Tibial artery (tissue), 4 donors: ENCODE measurements at regions not wholly inside any gene's neighbourhood (a gene's known extent, or its start where the extent isn't known, plus 50 kb on each side); places are given as distances from the start of the nearest gene placed in this dataset.

Experiments
- DNase-seq, 2 donors: peaks; one replicate each; pipeline ENCODE4 v3.0.0-alpha.2; 2019
- H3K27ac ChIP-seq, 2 donors: fragments of 200-600 bp; sonication (generic) in 1 of 2; 1 replicate in 1 of 2; 2 replicates in 1 of 2; pipeline ENCODE4 v1.5.1; 2018 to 2019; ENCODE audit warnings: mild to moderate bottlenecking in 1 of 2
- H3K27me3 ChIP-seq, 2 donors: fragments of 200-600 bp; sonication (generic) in 1 of 2; one replicate each; pipeline versions ENCODE4 v1.5.1 to v1.6.0; 2016 to 2019
- H3K36me3 ChIP-seq, 3 donors: fragments of 200-600 bp; sonication (generic) in 2 of 3; one replicate each; pipeline ENCODE4 v1.5.1; 2016 to 2019; ENCODE audit warnings: mild to moderate bottlenecking in 2 of 3
- H3K4me1 ChIP-seq, 4 donors: fragments of 200-600 bp; sonication (generic) in 2 of 4; 1 replicate in 3 of 4; 2 replicates in 1 of 4; pipeline ENCODE4 v1.5.1; 2016 to 2019
- H3K4me3 ChIP-seq, 2 donors: fragments of 200-600 bp; sonication (generic) in 1 of 2; 1 replicate in 1 of 2; 2 replicates in 1 of 2; pipeline ENCODE4 v1.5.1; 2018 to 2019; ENCODE audit warnings: mild to moderate bottlenecking in 2 of 2
- H3K9me3 ChIP-seq, 3 donors: fragments of 200-600 bp; sonication (generic) in 1 of 3; one replicate each; pipeline ENCODE4 v1.5.1; 2016 to 2019
- CTCF ChIP-seq, 2 experiments: fragments of 200-600 bp in 1 of 2; fragments of 450-650 bp in 1 of 2; IDR thresholded peaks; one replicate each; pipeline ENCODE4 v1.5.1; 2017 to 2019; ENCODE audit warnings: antibody characterized with exemption in 2 of 2, mild to moderate bottlenecking in 1 of 2, moderate library complexity in 1 of 2
- intact Hi-C: fragments of 100-400 bp; cut with DNase I; formaldehyde crosslinking; loops from one replicate; pipeline ENCODE4 v1.15.0; 2023; ENCODE audit warnings: low total_unique reads

DNA sequence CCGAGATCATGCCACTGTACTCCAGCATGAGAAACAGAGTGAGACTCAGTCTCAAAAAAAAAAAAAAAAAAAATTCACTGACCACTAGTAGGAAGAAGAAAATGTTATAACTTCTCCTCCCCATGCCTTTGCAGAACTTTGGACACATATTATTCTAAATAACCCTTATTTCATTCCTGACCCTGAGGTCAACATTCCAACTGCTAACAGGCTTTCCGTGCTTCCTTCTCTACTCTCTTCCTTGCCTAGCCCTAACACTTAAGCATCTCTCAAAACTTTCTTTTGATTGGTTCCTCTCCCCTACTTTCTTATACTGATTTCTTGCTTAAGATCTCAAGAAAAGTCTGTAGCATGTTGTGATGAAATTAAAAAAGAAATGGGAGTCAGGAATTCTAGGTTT lies 146.8 kb downstream of the MEX3B start:
- intact Hi-C loops: no loop called here
- Histone ChIP-seq H3K4me3 (no peak overlapping the region), H3K4me1 (peaks cover 0 to 26% (median 0%) of the 10 kb centered on the region in 4 donors), H3K36me3 (no peaks in the 10 kb centered on the region), H3K9me3 (no peaks in the 10 kb centered on the region), H3K27ac (no peak overlapping the region), H3K27me3 (no peaks in the 10 kb centered on the region)
- no peak for TF ChIP-seq CTCF (IDR thresholded peaks at IDR 0.05)
- no peak for DNase-seq

DNA sequence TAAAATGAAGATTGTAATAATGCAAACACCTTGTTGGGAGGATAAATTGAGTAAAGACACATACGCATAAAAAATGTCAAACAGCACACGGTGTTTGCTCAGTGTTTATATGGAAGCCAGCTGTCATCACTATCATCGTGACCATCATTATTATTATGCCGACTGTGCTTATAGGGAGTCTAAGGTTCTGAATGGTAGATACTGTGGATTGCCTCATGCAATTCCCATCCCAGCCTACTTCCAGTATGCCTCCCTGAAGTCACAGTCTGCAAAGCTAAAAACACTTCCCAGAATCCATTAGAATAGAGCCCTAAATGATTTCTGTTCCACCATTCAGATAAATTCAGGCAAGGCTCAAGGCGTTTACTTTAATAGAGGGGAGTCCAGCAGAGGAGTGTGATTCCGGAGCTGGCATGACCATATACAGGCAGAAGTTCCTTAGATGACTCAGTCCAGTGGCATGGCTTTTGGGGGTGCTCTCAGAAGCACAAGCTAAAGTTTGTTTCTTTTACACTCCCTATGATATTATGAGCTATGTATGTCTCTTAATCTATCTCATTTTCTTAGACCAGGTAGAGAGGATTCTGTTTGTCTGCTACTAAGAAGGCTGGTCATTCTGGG lies 148.7 kb downstream of the MEX3B start:
- intact Hi-C loops: no loop called here
- H3K27ac ChIP-seq: no peak overlapping the region
- no peaks in the 10 kb centered on the region for H3K9me3 ChIP-seq

DNA sequence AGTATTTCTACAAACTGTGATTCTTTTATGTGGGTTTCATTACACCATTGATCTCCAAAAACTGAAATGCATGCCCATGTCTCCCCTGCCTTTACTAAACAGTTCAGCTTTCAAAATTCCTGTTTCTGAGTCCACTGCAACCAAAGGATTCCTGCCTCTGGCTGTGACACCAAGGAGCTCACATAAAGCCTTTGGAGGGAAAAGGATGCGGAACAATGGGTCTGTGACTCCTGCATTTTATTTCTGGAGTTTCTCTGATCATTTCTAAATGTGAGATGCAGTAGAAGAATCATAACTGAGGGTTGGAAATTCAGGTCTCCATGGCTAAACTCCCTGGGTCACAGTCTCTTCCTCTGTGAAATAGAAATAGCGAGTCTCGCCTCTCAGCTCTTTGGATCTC lies 149.5 kb downstream of the MEX3B start:
- no peak overlapping the region for H3K27ac ChIP-seq
- peaks cover 0 to 38% (median 0%) of the 10 kb centered on the region in 4 donors for H3K4me1 ChIP-seq
- no peaks in the 10 kb centered on the region for H3K36me3 ChIP-seq
- no peak overlapping the region for H3K4me3 ChIP-seq
- DNase-seq: no peak
- intact Hi-C loops: no loop called here
- H3K9me3 ChIP-seq: no peaks in the 10 kb centered on the region
- H3K27me3 ChIP-seq: no peaks in the 10 kb centered on the region
- TF ChIP-seq CTCF (IDR thresholded peaks at IDR 0.05): no peak

More for the DNA sequence above, 148.7 kb downstream of the MEX3B start:
- H3K36me3 ChIP-seq: no peaks in the 10 kb centered on the region
- no peaks in the 10 kb centered on the region for H3K27me3 ChIP-seq
- peaks cover 0 to 38% (median 0%) of the 10 kb centered on the region in 4 donors for H3K4me1 ChIP-seq
- TF ChIP-seq CTCF (IDR thresholded peaks at IDR 0.05): no peak
- DNase-seq: no peak
- H3K4me3 ChIP-seq: no peak overlapping the region

DNA sequence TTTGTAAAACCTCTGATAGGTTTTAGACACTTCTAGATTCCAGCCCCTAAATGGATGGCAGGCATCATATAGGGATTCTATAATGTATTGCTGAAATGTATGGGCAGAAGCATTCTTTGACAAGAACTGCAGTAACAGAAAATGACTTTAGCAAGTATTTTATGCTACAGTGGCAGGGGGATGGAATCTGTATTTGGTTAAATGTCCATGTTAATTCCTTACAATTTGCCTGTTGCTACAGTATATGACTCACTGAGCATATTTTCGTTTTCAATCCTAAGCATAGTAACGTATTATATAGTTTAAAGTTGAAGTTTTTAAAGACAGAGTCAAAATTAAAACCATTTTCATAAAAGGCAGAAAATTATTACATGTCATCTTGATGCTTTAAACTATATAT lies 150.1 kb downstream of the MEX3B start:
- no peaks in the 10 kb centered on the region for H3K9me3 ChIP-seq
- peaks cover 0 to 43% (median 0%) of the 10 kb centered on the region in 4 donors for H3K4me1 ChIP-seq
- no peak overlapping the region for H3K27ac ChIP-seq
- H3K36me3 ChIP-seq: no peaks in the 10 kb centered on the region
- no peak overlapping the region for H3K4me3 ChIP-seq
- no peaks in the 10 kb centered on the region for H3K27me3 ChIP-seq
- intact Hi-C loops: no loop called here
- no peak for TF ChIP-seq CTCF (IDR thresholded peaks at IDR 0.05)
- no peak for DNase-seq

- H3K9me3 ChIP-seq: no peaks in the 10 kb centered on the region
- H3K36me3 ChIP-seq: no peaks in the 10 kb centered on the region
- H3K4me3 ChIP-seq: no peak overlapping the region
- H3K27me3 ChIP-seq: no peaks in the 10 kb centered on the region
- TF ChIP-seq CTCF (IDR thresholded peaks at IDR 0.05): no peak
- no peak overlapping the region for H3K27ac ChIP-seq
- H3K4me1 ChIP-seq: peaks cover 0 to 54% (median 7%) of the 10 kb centered on the region in 4 donors
- no peak for DNase-seq
- intact Hi-C loops: no loop called here
Observed at GRCh38 chr15:81894061-81894460, 151.8 kb downstream of the MEX3B start.
